Neural progenitor cell (in vitro differentiated cells): ENCODE measurements at regions not wholly inside any gene's neighbourhood (a gene's known extent, or its start where the extent isn't known, plus 50 kb on each side); places are given as distances from the start of the nearest gene placed in this dataset.

Source experiments
- CTCF ChIP-seq: fragments of 200-600 bp; sonication (generic); IDR thresholded peaks from 2 replicates; pipeline ENCODE4 v1.5.1; 2017; ENCODE audit warnings: antibody characterized with exemption, mild to moderate bottlenecking
- EZH2 ChIP-seq: fragments of 200-600 bp; sonication (generic); IDR thresholded peaks from 2 replicates; pipeline ENCODE4 v1.6.1; 2017; ENCODE audit warnings: antibody characterized with exemption, mild to moderate bottlenecking, moderate library complexity
- EZH2phosphoT487 ChIP-seq: fragments of 200-600 bp; sonication (generic); IDR thresholded peaks from 2 replicates; pipeline ENCODE4 v1.6.1; 2017; ENCODE audit warnings: antibody characterized with exemption

DNA sequence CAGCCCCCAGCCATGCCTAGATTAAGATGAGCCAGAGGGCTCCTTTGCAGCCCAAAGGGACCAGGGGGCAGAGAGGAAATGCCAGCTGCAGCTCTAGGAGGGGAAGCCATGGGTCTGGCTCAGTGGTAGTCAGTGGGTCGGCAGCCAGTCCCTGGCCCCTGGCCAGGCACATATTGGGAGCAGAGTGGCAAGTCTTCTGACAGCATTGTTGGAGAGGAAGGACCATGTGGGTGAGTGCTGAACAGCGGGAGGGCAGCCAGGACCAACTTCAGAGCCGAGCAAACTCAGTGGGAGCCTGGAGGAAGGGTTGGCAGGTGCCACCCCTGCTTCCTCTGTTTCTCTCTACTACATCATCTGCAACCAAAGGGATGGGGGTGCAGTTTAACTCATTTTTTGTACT lies 140.5 kb upstream of the PELI1 start:
- TF ChIP-seq EZH2 (no peak), CTCF (no peak), EZH2phosphoT487 (no peak)
